CD4-positive, alpha-beta T cell (primary cell): ENCODE measurements at regions not wholly inside any gene's neighbourhood (a gene's known extent, or its start where the extent isn't known, plus 50 kb on each side); places are given as distances from the start of the nearest gene placed in this dataset.

ENCODE experiments used
- ATAC-seq: fragments of 200-7000 bp; cut with Tn5 transposase; one replicate; pipeline ENCODE4 v1.10.0; 2022; ENCODE audit warnings: mild to moderate bottlenecking; ENCODE audit not compliant: poor library complexity
- CTCF ChIA-PET: fragments of 350-600 bp; sonication (Branson Sonifier 250); formaldehyde crosslinking; loops from one replicate; lab custom pipeline; 2021; ENCODE audit warnings: antibody characterized with exemption, inconsistent platforms; lab: Charles Lee
- POLR2A ChIA-PET: fragments of 350-600 bp; sonication (Branson Sonifier 250); formaldehyde crosslinking; loops from one replicate; lab custom pipeline; 2021; ENCODE audit warnings: antibody characterized with exemption, inconsistent platforms; lab: Charles Lee
- DNase-seq, 14 experiments: peaks; one replicate each; pipeline ENCODE4 v3.0.0-alpha.2; 2013 to 2020; ENCODE audit warnings: mixed read lengths in 2 of 14
- H3K27ac ChIP-seq, 2 donors: one replicate each; pipeline versions ENCODE4 v1.5.1 to v1.7.0; 2013; ENCODE audit warnings: low read length in 2 of 2, low read depth in 1 of 2, mild to moderate bottlenecking in 1 of 2
- H3K27me3 ChIP-seq, 2 experiments: 1 replicate in 1 of 2; 2 replicates in 1 of 2; pipeline versions ENCODE4 v1.6.1 to v1.7.0; 2013; ENCODE audit warnings: low read length in 2 of 2, control low read depth in 1 of 2, mild to moderate bottlenecking in 1 of 2, moderate library complexity in 1 of 2; ENCODE audit not compliant: insufficient read depth in 2 of 2, control insufficient read depth in 1 of 2
- H3K36me3 ChIP-seq: one replicate; pipeline ENCODE4 v1.6.1; 2013; ENCODE audit warnings: low read length, control low read depth; ENCODE audit not compliant: insufficient read depth
- H3K4me1 ChIP-seq: one replicate; pipeline ENCODE4 v1.6.1; 2013; ENCODE audit warnings: low read length, control low read depth; ENCODE audit not compliant: insufficient read depth
- H3K4me3 ChIP-seq: one replicate; pipeline ENCODE4 v1.5.1; 2013; ENCODE audit warnings: mild to moderate bottlenecking, low read length, moderate library complexity
- H3K9me3 ChIP-seq, 2 experiments: 1 replicate in 1 of 2; 2 replicates in 1 of 2; pipeline versions ENCODE4 v1.6.1 to v1.7.0; 2013; ENCODE audit warnings: low read length in 2 of 2, mild to moderate bottlenecking in 2 of 2, control low read depth in 1 of 2, moderate library complexity in 1 of 2; ENCODE audit not compliant: control insufficient read depth in 1 of 2, insufficient read depth in 1 of 2
- H3K27ac Mint-ChIP-seq: one replicate; pipeline ENCODE4 v1.8.0; 2020; ENCODE audit warnings: mixed read lengths
- H3K27me3 Mint-ChIP-seq: one replicate; pipeline ENCODE4 v1.8.0; 2021; ENCODE audit warnings: mixed read lengths
- H3K36me3 Mint-ChIP-seq: one replicate; pipeline ENCODE4 v1.8.0; 2021; ENCODE audit warnings: low read depth, mixed read lengths
- H3K4me1 Mint-ChIP-seq: one replicate; pipeline ENCODE4 v1.8.0; 2021; ENCODE audit warnings: low read depth, mixed read lengths
- H3K4me3 Mint-ChIP-seq: one replicate; pipeline ENCODE4 v1.8.0; 2020; ENCODE audit warnings: mild to moderate bottlenecking, mixed read lengths
- H3K9me3 Mint-ChIP-seq: one replicate; pipeline ENCODE4 v1.8.0; 2020; ENCODE audit warnings: mixed read lengths
- intact Hi-C, 2 experiments: fragments of 100-400 bp; cut with DNase I in 1 of 2; cut with micrococcal nuclease in 1 of 2; formaldehyde crosslinking; loops; one replicate each; pipeline versions ENCODE4 v1.15.1 to v1.9.0; 2023 to 2025; cut with DNase I, micrococcal nuclease
- TF ChIP-seq, protein P1 (sequence below): fragments of 200-600 bp; IDR thresholded peaks from one replicate; pipeline ENCODE4 v1.8.0; 2022; ENCODE audit warnings: antibody characterized with exemption, mild to moderate bottlenecking

DNA sequence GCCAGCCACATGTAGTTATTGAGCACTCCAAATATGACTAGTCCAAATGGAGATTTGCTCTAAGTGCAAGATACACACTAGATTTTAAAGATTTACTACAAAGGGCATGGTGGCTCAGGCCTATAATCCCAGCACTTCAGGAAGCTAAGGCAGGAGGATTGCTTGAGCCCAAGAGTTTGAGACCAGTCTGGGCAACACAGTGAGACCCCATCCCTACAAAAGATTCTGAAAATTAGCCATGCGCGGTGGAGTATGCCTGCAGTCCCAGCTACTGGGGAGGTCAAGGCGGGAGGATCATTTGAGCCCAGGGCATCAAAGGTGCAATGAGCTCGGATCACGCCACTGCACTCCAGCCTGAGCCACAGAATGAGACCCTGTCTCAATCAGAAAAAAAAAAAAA lies 93.5 kb upstream of the HNRNPA3 start:
- Mint-ChIP-seq H3K4me3 (no peak overlapping the region), H3K27me3 (peaks cover 11% of the 10 kb centered on the region), H3K4me1 (no peaks in the 10 kb centered on the region), H3K36me3 (no peaks in the 10 kb centered on the region), H3K27ac (no peak overlapping the region), H3K9me3 (no peaks in the 10 kb centered on the region)
- Histone ChIP-seq H3K36me3 (no peaks in the 10 kb centered on the region), H3K4me1 (no peaks in the 10 kb centered on the region), H3K9me3 (no peaks in the 10 kb centered on the region), H3K4me3 (no peak overlapping the region), H3K27me3 (no peaks in the 10 kb centered on the region), H3K27ac (no peak overlapping the region)
- POLR2A ChIA-PET = interaction anchor here (0.7 kb wide), 1 partner anchor 11 kb away, joined by 3 read pairs; no protein-coding TSS in a partner anchor
- no peak for DNase-seq
- TF ChIP-seq, protein P1, sequence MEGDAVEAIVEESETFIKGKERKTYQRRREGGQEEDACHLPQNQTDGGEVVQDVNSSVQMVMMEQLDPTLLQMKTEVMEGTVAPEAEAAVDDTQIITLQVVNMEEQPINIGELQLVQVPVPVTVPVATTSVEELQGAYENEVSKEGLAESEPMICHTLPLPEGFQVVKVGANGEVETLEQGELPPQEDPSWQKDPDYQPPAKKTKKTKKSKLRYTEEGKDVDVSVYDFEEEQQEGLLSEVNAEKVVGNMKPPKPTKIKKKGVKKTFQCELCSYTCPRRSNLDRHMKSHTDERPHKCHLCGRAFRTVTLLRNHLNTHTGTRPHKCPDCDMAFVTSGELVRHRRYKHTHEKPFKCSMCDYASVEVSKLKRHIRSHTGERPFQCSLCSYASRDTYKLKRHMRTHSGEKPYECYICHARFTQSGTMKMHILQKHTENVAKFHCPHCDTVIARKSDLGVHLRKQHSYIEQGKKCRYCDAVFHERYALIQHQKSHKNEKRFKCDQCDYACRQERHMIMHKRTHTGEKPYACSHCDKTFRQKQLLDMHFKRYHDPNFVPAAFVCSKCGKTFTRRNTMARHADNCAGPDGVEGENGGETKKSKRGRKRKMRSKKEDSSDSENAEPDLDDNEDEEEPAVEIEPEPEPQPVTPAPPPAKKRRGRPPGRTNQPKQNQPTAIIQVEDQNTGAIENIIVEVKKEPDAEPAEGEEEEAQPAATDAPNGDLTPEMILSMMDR = no peak
- intact Hi-C loops = no loop called here
- CTCF ChIA-PET = no interaction called here
- no peak for ATAC-seq

DNA sequence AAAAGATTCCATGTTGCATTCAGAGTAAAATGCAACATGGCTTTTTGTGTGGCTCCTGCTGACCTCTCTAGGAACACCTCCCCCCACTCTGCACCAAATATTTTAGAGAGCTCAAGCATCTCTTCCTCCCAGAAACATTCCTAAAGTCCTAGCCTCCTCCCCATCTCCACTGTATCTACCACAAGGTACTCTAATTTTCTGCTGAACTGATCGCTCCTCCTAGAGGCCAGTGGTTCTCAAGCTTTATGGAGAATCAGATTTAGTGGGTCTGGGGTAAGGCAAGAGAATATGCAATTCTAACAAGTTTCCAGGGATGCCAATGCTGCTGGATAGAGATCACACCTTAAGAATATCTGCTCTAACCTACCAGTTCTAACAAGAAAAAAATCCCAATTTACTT lies 89.5 kb upstream of the HNRNPA3 start:
- no peaks in the 10 kb centered on the region for H3K27me3 ChIP-seq
- DNase-seq (no peak), ATAC-seq (no peak)
- H3K4me3 ChIP-seq = no peak overlapping the region
- CTCF ChIA-PET = interaction anchor here (0.6 kb wide), 1 partner anchor 764 kb away, joined by 4 read pairs; no protein-coding TSS in a partner anchor
- no peaks in the 10 kb centered on the region for H3K4me1 Mint-ChIP-seq
- no peaks in the 10 kb centered on the region for H3K9me3 Mint-ChIP-seq
- H3K27ac ChIP-seq = no peak overlapping the region
- H3K36me3 Mint-ChIP-seq = no peaks in the 10 kb centered on the region
- POLR2A ChIA-PET = no interaction called here
- H3K27ac Mint-ChIP-seq = no peak overlapping the region
- no peaks in the 10 kb centered on the region for H3K9me3 ChIP-seq
- intact Hi-C loops = no loop called here
- H3K4me1 ChIP-seq = no peaks in the 10 kb centered on the region
- H3K4me3 Mint-ChIP-seq = no peak overlapping the region
- H3K36me3 ChIP-seq = no peaks in the 10 kb centered on the region
- peaks cover 11% of the 10 kb centered on the region for H3K27me3 Mint-ChIP-seq
- TF ChIP-seq, protein P1 = no peak

DNA sequence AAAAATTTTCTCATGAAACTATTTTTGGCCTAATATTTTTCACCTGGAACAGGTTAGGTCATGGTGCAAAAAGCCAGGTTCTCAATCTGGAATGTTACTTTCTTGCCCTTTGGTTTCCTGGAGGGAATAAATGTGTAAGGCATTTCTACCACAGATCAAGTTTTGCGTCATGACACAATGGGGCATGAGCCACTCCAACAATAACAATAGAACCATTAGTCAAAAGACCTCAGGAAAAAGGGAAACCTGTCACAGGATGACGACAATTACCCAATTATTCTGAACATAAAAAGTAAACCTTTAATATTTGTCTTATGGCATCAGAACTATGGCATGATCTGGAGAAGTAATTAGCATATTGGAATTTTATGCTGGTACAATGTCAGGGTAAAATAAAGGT lies 88.2 kb upstream of the HNRNPA3 start:
- H3K36me3 ChIP-seq = no peaks in the 10 kb centered on the region
- Mint-ChIP-seq H3K36me3 (no peaks in the 10 kb centered on the region), H3K4me3 (no peak overlapping the region), H3K9me3 (no peaks in the 10 kb centered on the region), H3K4me1 (no peaks in the 10 kb centered on the region), H3K27me3 (peaks cover 11% of the 10 kb centered on the region), H3K27ac (no peak overlapping the region)
- H3K27ac ChIP-seq = no peak overlapping the region
- intact Hi-C loops = no loop called here
- H3K4me3 ChIP-seq = no peak overlapping the region
- ATAC-seq (no peak), DNase-seq (no peak)
- ChIA-PET POLR2A (no interaction called here), CTCF (no interaction called here)
- H3K4me1 ChIP-seq = no peaks in the 10 kb centered on the region
- H3K9me3 ChIP-seq = no peaks in the 10 kb centered on the region
- TF ChIP-seq, protein P1 = no peak
- no peaks in the 10 kb centered on the region for H3K27me3 ChIP-seq
